ENCODE measurements at regions not wholly inside any gene's neighbourhood (a gene's known extent, or its start where the extent isn't known, plus 50 kb on each side); places are given as distances from the start of the nearest gene placed in this dataset.

DNA sequence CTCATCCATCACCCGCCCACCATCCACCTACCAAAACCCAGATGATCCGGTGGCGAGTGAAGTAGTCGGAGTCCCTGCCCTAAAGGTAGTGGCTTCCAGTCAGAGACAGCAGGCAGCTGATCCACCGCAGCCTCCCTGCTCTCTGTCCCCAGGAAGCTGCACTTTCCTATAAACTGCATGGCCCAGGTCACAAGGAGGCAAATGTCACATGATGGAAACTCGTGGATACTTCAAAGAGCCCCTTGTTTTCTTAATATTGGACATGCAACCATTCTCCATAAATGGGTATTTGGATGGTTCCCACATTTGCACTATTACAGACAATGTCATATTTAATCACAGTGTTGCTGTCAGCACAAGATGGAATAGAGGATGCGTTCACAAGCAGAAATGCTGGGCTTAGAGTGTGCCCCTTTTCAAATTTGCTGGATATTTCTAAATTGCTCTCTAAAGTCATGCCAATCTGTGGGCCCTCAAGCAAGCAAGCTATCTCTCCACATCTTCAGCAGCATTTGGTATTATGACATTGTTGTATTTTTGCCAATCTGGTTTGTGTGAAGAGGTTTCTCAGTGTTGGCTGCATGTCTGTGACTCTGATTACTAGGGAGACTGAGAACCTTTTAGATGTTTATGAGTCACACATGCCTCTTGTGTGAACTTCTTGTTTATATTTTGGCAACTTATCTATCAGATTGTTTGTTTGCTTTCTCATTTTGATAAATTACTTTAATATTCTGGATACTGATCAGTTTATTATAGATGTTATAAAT lies 822.0 kb downstream of the TNS3 start:
- DNase-seq (ENCODE audit: insufficient read length, low spot score) (no peak), FAIRE-seq (no peak)
- TF ChIP-seq, protein P1, sequence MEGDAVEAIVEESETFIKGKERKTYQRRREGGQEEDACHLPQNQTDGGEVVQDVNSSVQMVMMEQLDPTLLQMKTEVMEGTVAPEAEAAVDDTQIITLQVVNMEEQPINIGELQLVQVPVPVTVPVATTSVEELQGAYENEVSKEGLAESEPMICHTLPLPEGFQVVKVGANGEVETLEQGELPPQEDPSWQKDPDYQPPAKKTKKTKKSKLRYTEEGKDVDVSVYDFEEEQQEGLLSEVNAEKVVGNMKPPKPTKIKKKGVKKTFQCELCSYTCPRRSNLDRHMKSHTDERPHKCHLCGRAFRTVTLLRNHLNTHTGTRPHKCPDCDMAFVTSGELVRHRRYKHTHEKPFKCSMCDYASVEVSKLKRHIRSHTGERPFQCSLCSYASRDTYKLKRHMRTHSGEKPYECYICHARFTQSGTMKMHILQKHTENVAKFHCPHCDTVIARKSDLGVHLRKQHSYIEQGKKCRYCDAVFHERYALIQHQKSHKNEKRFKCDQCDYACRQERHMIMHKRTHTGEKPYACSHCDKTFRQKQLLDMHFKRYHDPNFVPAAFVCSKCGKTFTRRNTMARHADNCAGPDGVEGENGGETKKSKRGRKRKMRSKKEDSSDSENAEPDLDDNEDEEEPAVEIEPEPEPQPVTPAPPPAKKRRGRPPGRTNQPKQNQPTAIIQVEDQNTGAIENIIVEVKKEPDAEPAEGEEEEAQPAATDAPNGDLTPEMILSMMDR (IDR thresholded peaks at IDR 0.05; ENCODE audit: insufficient read depth, missing control alignments), result no peak

DNA sequence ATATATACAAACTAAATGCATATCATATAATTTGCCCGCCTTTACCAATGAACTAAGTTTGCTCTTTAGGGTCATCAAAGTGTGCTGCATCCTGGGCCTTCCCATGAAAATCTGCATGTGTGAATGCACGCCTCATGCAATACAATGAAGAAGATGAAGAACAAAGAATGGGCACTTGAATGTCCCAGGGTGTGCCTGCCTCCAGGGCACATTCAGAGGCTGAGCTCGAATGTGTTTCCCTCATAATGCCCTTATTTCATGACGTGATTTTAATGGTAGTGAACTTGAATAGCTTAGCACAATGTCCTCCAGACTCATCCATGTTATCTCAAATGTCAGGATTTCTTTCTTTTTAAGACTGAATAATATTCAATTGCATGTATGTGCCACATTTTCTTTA lies 824.9 kb downstream of the TNS3 start:
- no peak for FAIRE-seq
- no peak for DNase-seq (ENCODE audit: insufficient read length, low spot score)
- TF ChIP-seq, protein P1 (IDR thresholded peaks at IDR 0.05; ENCODE audit: insufficient read depth, missing control alignments), result no peak

DNA sequence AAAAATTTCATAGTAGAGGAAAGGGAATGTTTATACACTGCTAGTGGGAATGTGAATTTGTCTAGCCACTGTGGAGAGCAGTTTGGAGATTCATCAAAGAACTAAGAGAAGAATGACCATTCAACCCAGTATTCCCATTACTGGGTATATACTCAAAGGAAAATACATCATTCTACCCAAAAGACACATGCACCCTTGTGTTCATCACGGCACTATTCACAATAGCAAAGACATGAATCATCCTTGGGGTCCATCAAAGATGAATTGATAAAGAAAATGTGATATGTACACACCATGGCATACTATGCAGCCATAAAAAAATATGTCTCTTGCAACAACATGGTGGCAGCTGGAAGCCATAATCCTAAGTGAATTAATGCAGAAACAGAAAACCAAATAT lies 825.7 kb downstream of the TNS3 start:
- DNase-seq (ENCODE audit: insufficient read length, low spot score) (no peak), FAIRE-seq (no peak)
- TF ChIP-seq, protein P1 (IDR thresholded peaks at IDR 0.05; ENCODE audit: insufficient read depth, missing control alignments), result no peak

DNA sequence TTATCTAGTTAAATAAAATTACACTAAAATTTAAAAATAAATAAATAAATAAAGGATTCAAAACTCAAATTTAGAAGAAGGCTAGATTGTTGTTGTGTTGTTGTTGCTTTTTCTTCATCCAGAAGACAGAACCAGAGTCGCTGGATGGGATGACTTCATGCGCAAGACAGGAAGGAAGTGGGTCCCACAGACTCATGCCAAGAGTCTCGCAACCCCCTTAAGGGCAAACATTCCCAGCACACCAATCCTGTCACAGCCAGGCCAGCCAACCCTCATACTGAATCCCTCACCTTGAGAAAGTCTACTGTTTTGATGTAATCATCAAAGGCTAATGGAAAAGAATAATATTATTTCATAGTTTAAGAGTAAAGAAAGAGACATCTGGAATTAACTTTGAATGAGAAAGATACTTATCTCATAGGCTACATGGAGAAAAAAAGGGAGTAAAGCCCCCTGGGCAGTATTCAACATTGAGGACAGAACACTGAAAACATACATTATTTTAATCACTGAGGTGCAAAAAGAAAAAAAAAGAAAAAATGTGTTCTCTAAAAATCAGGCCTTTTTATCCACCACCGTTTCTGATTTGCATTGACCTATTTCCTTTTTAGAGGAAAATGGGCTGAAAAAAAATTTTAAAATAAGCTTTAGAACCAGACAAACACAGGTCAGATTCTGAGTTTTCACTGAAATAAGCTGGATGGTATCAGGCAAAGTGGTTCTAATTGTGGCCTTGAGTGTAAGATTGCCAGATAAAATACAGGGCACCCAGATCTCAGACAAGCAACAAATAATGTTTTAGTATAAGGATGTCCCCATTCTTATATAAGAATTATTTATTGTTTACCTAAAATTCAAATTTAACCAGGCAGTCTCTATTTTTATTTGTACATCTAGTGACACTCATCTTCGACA lies 826.5 kb downstream of the TNS3 start:
- TF ChIP-seq, protein P1 (IDR thresholded peaks at IDR 0.05; ENCODE audit: insufficient read depth, missing control alignments), result no peak
- DNase-seq (ENCODE audit: insufficient read length, low spot score) (no peak), FAIRE-seq (no peak)

DNA sequence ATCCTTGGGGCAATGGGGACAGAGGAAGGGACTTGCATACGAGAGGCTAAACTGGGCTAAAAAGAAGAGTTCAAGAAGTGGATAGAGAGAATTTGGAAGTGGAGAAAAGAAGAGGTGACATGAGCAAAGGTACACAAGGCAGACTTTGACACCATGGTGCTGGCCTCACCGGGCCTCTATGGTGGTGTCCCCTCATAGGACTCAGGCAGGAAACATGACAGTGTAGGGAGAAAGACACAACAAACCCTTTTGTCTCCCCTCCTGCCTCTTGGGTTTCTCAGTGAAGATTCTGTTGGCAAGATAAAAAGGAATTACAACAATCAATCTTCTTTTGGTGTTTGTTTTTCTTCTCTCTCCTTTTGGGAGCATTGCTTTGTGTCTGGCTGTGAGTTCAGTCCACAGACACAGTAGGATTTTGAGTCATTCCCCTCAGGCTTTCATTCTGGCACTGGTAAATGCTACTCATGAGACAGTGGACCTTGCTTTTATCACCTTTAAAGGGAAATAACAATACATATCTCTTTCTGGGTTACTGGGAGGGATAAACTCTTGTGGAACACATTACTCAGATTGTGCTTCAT lies 827.7 kb downstream of the TNS3 start:
- FAIRE-seq (no peak), DNase-seq (ENCODE audit: insufficient read length, low spot score) (no peak)
- TF ChIP-seq, protein P1 (IDR thresholded peaks at IDR 0.05; ENCODE audit: insufficient read depth, missing control alignments), result no peak

DNA sequence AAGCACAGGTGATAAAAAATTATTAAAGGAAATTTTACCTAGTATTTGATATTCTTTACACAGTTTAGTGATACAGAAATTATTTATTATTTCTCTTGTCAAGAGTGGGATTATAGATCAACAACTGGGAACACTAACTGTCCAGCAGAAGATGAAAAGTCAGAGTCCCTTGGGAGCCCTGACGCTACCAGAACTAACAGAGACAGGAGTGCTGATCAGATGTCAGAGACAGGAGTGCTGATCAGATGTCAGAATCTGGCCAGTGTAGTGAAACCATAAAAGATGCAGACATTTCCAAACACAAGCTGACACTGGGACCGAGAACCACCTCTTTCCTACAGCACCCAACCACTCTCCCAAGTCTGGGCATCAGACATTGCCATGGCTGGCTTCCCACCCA lies 828.2 kb downstream of the TNS3 start:
- FAIRE-seq (no peak), DNase-seq (ENCODE audit: insufficient read length, low spot score) (no peak)
- TF ChIP-seq, protein P1 (IDR thresholded peaks at IDR 0.05; ENCODE audit: insufficient read depth, missing control alignments), result no peak
